ENCODE measurements at regions not wholly inside any gene's neighbourhood (a gene's known extent, or its start where the extent isn't known, plus 50 kb on each side); places are given as distances from the start of the nearest gene placed in this dataset.

GRCh38 chr15:24856397-24857390, 98.1 kb upstream of the SNRPN start:
- TF ChIP-seq CTCF (IDR thresholded peaks at IDR 0.05) (no peak), POLR2A (IDR thresholded peaks at IDR 0.05) (no peak)

Data from body of pancreas (tissue), 4 donors.